Neural cell (in vitro differentiated cells): ENCODE measurements at regions not wholly inside any gene's neighbourhood (a gene's known extent, or its start where the extent isn't known, plus 50 kb on each side); places are given as distances from the start of the nearest gene placed in this dataset.

ENCODE experiments used
- H2AFZ ChIP-seq: fragments of 200-600, 300-800 bp; sonication (generic), shearing (Covaris generic); 2 replicates; pipeline ENCODE4 v1.6.0; 2014; ENCODE audit warnings: low read depth, mild to moderate bottlenecking, antibody characterized with exemption, low read length, moderate library complexity
- H3F3A ChIP-seq: fragments of 200-600 bp; shearing (Covaris generic); 2 replicates; pipeline ENCODE4 v1.6.1; 2016; ENCODE audit warnings: mild to moderate bottlenecking, moderate library complexity, mixed read lengths, antibody characterized with exemption, low read length; ENCODE audit not compliant: insufficient read depth, poor library complexity, severe bottlenecking
- H3K27ac ChIP-seq: fragments of 200-600, 300-800 bp; sonication (generic), shearing (Covaris generic); 2 replicates; pipeline ENCODE4 v1.5.1; 2014; ENCODE audit warnings: mild to moderate bottlenecking, low read length, moderate library complexity
- H3K27me3 ChIP-seq: fragments of 300-800, 200-600 bp; sonication (generic), shearing (Covaris generic); 2 replicates; pipeline ENCODE4 v1.6.0; 2014; ENCODE audit warnings: mild to moderate bottlenecking, low read depth, low read length, moderate library complexity; ENCODE audit not compliant: insufficient read depth
- H3K36me3 ChIP-seq: fragments of 300-800, 200-600 bp; sonication (generic), shearing (Covaris generic); 2 replicates; pipeline ENCODE4 v1.5.1; 2014; ENCODE audit warnings: mild to moderate bottlenecking, antibody characterized with exemption, low read length, moderate library complexity; ENCODE audit not compliant: insufficient read depth
- H3K4me2 ChIP-seq: fragments of 300-800, 200-600 bp; sonication (generic), shearing (Covaris generic); 2 replicates; pipeline ENCODE4 v1.6.0; 2014; ENCODE audit warnings: mild to moderate bottlenecking, low read length
- H3K4me3 ChIP-seq: fragments of 300-800, 200-600 bp; sonication (generic), shearing (Covaris generic); 2 replicates; pipeline ENCODE4 v1.5.1; 2014; ENCODE audit warnings: mild to moderate bottlenecking, low read length, moderate library complexity
- H3K79me2 ChIP-seq: fragments of 200-600 bp; shearing (Covaris generic); replicated peaks from 2 replicates; pipeline ENCODE4 v1.6.0; 2014; ENCODE audit warnings: mild to moderate bottlenecking, low read length, moderate library complexity; ENCODE audit not compliant: insufficient read depth
- H3K9ac ChIP-seq: fragments of 300-800, 200-600 bp; sonication (generic), shearing (Covaris generic); 2 replicates; pipeline ENCODE4 v1.6.1; 2016; ENCODE audit warnings: mild to moderate bottlenecking, low read length, mixed read lengths
- H3K9me2 ChIP-seq: fragments of 200-600 bp; shearing (Covaris generic); 2 replicates; pipeline ENCODE4 v1.6.1; 2016; ENCODE audit warnings: mild to moderate bottlenecking, low read length, mixed read lengths; ENCODE audit not compliant: insufficient read depth
- H3K9me3 ChIP-seq: fragments of 200-600, 300-800 bp; sonication (generic), shearing (Covaris generic); 2 replicates; pipeline ENCODE4 v1.6.1; 2016; ENCODE audit warnings: mild to moderate bottlenecking, mixed run types, low read length, moderate library complexity, mixed read lengths
- H4K20me1 ChIP-seq: fragments of 200-600 bp; shearing (Covaris generic); 2 replicates; pipeline ENCODE4 v1.6.1; 2016; ENCODE audit warnings: mild to moderate bottlenecking, mixed run types; ENCODE audit not compliant: insufficient read depth
- CTCF ChIP-seq: fragments of 450-650 bp; IDR thresholded peaks from 2 replicates; pipeline ENCODE4 v1.5.1; 2014; ENCODE audit warnings: antibody characterized with exemption, mild to moderate bottlenecking, moderate library complexity; ENCODE audit not compliant: poor library complexity, severe bottlenecking
- EP300 ChIP-seq: fragments of 450-650 bp; conservative IDR thresholded peaks from 2 replicates; pipeline ENCODE4 v1.6.1; 2014; ENCODE audit warnings: antibody characterized with exemption, mild to moderate bottlenecking, moderate library complexity; ENCODE audit not compliant: poor library complexity, severe bottlenecking
- EZH2 ChIP-seq: fragments of 200-600, 300-800 bp; shearing (Covaris generic), sonication (generic); IDR thresholded peaks from 2 replicates; pipeline ENCODE4 v1.6.1; 2014; ENCODE audit warnings: antibody characterized with exemption, low read length, borderline replicate concordance, mild to moderate bottlenecking; ENCODE audit not compliant: insufficient read depth, poor library complexity, severe bottlenecking
- MXI1 ChIP-seq: fragments of 450-650 bp; conservative IDR thresholded peaks from 2 replicates; pipeline ENCODE4 v1.6.1; 2014; ENCODE audit warnings: antibody characterized with exemption, mild to moderate bottlenecking; ENCODE audit not compliant: poor library complexity, severe bottlenecking
- POLR2AphosphoS5 ChIP-seq: IDR thresholded peaks from 2 replicates; pipeline ENCODE4 v1.6.1; 2012
- RAD21 ChIP-seq: fragments of 450-650 bp; conservative IDR thresholded peaks from 2 replicates; pipeline ENCODE4 v1.6.1; 2014; ENCODE audit warnings: antibody characterized with exemption, mild to moderate bottlenecking, moderate library complexity
- SMC3 ChIP-seq: fragments of 450-650 bp; conservative IDR thresholded peaks from 2 replicates; pipeline ENCODE4 v1.6.1; 2014; ENCODE audit warnings: antibody characterized with exemption, mild to moderate bottlenecking, moderate library complexity; ENCODE audit not compliant: poor library complexity
- TAF1 ChIP-seq: IDR thresholded peaks from 2 replicates; pipeline ENCODE4 v1.6.1; 2012; ENCODE audit warnings: low read depth
- TF ChIP-seq, protein P1 (sequence below): IDR thresholded peaks from 2 replicates; pipeline ENCODE4 v1.6.1; 2012; ENCODE audit warnings: borderline replicate concordance

- Histone ChIP-seq H3K4me2 (no peak overlapping the region), H3K27me3 (no peaks in the 10 kb centered on the region), H3K79me2 (no peaks in the 10 kb centered on the region), H3K9ac (no peak overlapping the region), H3K9me2 (no peaks in the 10 kb centered on the region), H3K36me3 (no peaks in the 10 kb centered on the region), H3F3A (no peaks in the 10 kb centered on the region), H4K20me1 (no peaks in the 10 kb centered on the region), H3K9me3 (no peaks in the 10 kb centered on the region), H2AFZ (no peak overlapping the region), H3K4me3 (no peak overlapping the region), H3K27ac (no peak overlapping the region)
- TF ChIP-seq RAD21, result no peak
- TF ChIP-seq SMC3, result no peak
- TF ChIP-seq, protein P1, sequence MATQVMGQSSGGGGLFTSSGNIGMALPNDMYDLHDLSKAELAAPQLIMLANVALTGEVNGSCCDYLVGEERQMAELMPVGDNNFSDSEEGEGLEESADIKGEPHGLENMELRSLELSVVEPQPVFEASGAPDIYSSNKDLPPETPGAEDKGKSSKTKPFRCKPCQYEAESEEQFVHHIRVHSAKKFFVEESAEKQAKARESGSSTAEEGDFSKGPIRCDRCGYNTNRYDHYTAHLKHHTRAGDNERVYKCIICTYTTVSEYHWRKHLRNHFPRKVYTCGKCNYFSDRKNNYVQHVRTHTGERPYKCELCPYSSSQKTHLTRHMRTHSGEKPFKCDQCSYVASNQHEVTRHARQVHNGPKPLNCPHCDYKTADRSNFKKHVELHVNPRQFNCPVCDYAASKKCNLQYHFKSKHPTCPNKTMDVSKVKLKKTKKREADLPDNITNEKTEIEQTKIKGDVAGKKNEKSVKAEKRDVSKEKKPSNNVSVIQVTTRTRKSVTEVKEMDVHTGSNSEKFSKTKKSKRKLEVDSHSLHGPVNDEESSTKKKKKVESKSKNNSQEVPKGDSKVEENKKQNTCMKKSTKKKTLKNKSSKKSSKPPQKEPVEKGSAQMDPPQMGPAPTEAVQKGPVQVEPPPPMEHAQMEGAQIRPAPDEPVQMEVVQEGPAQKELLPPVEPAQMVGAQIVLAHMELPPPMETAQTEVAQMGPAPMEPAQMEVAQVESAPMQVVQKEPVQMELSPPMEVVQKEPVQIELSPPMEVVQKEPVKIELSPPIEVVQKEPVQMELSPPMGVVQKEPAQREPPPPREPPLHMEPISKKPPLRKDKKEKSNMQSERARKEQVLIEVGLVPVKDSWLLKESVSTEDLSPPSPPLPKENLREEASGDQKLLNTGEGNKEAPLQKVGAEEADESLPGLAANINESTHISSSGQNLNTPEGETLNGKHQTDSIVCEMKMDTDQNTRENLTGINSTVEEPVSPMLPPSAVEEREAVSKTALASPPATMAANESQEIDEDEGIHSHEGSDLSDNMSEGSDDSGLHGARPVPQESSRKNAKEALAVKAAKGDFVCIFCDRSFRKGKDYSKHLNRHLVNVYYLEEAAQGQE, result no peak
- no peak for TF ChIP-seq MXI1
- no peak for TF ChIP-seq TAF1
- no peak for TF ChIP-seq EZH2
- no peak for TF ChIP-seq CTCF
- no peak for TF ChIP-seq POLR2AphosphoS5
- no peak for TF ChIP-seq EP300
Measured at GRCh38 chr5:135162661-135163265, 128.7 kb upstream of the PITX1 start.

GRCh38 chr5:135161221-135161620 is 127.2 kb upstream of the PITX1 start:
- no peak overlapping the region for H2AFZ ChIP-seq
- no peaks in the 10 kb centered on the region for H3K36me3 ChIP-seq
- H3K27ac ChIP-seq, result no peak overlapping the region
- no peaks in the 10 kb centered on the region for H3K27me3 ChIP-seq
- H4K20me1 ChIP-seq, result no peaks in the 10 kb centered on the region
- H3K9me2 ChIP-seq, result no peaks in the 10 kb centered on the region
- TF ChIP-seq MXI1 (no peak), EP300 (no peak), SMC3 (no peak), RAD21 (no peak), CTCF (no peak), POLR2AphosphoS5 (no peak), EZH2 (no peak), TAF1 (no peak)
- TF ChIP-seq, protein P1, result no peak
- H3K4me3 ChIP-seq, result no peak overlapping the region
- H3K9ac ChIP-seq, result no peak overlapping the region
- H3K4me2 ChIP-seq, result no peak overlapping the region
- H3K9me3 ChIP-seq, result no peaks in the 10 kb centered on the region
- no peaks in the 10 kb centered on the region for H3F3A ChIP-seq
- H3K79me2 ChIP-seq, result no peaks in the 10 kb centered on the region
